A549 (cell line): ENCODE measurements at regions not wholly inside any gene's neighbourhood (a gene's known extent, or its start where the extent isn't known, plus 50 kb on each side); places are given as distances from the start of the nearest gene placed in this dataset.

Experiments
- ATAC-seq, 2 experiments: fragments of 200-7000 bp in 1 of 2; fragments of >200 bp in 1 of 2; cut with Nextera tagmentation in 1 of 2; cut with Tn5 transposase in 1 of 2; 3 replicates each; pipeline versions ENCODE4 v1.8.0 to v1.9.1; 2018 to 2020; ENCODE audit warnings: mild to moderate bottlenecking in 1 of 2, moderate library complexity in 1 of 2
- CTCF ChIA-PET: fragments of 300-600 bp; sonication (Branson Sonifier 250); formaldehyde crosslinking; extraction: SDS; loops from one replicate; lab custom pipeline; 2021; ENCODE audit warnings: antibody characterized with exemption, inconsistent platforms; lab: Yijun Ruan, JAX
- POLR2A ChIA-PET: fragments of 350-600 bp; formaldehyde crosslinking; extraction: SDS; loops from one replicate; lab custom pipeline; 2021; ENCODE audit warnings: antibody characterized with exemption, inconsistent platforms; lab: Yijun Ruan, JAX
- DNase-seq, 2 experiments: peaks; one replicate each; pipeline versions ENCODE4 v3.0.0 to v3.0.0-alpha.2; 2011 to 2016; ENCODE audit warnings: low read depth in 1 of 2, low spot score in 1 of 2
- FAIRE-seq: peaks from 2 replicates; lab custom pipeline; 2011; peaks lifted over from hg19 to GRCh38; lab: Jason Lieb, UNC
- H3K27ac ChIP-seq, 2 experiments: fragments of >200 bp; sonication (Bioruptor Twin); formaldehyde crosslinking; 3 replicates each; pipeline ENCODE4 v1.5.1; 2016 to 2017
- H3K4me1 ChIP-seq: fragments of >200 bp; sonication (Bioruptor Twin); formaldehyde crosslinking; 3 replicates; pipeline ENCODE4 v1.6.1; 2016
- H3K4me2 ChIP-seq: fragments of >200 bp; sonication (Bioruptor Twin); formaldehyde crosslinking; 3 replicates; pipeline ENCODE4 v1.6.1; 2016
- H3K4me3 ChIP-seq: fragments of >200 bp; sonication (Bioruptor Twin); formaldehyde crosslinking; 3 replicates; pipeline ENCODE4 v1.5.1; 2016
- H3K9me3 ChIP-seq: fragments of >200 bp; sonication (Bioruptor Twin); formaldehyde crosslinking; 3 replicates; pipeline ENCODE4 v1.6.1; 2016
- BCL3 ChIP-seq: fragments of >200 bp; sonication (Bioruptor Twin); formaldehyde crosslinking; IDR thresholded peaks from 3 replicates; pipeline ENCODE4 v1.6.1; 2016
- BHLHE40 ChIP-seq: IDR thresholded peaks from 2 replicates; pipeline ENCODE4 v1.6.1; 2012; ENCODE audit warnings: low read depth, low read length, inconsistent platforms
- CEBPB ChIP-seq, 2 experiments: fragments of >200 bp in 1 of 2; sonication (Bioruptor Twin) in 1 of 2; formaldehyde crosslinking in 1 of 2; IDR thresholded peaks; 2 replicates each; pipeline ENCODE4 v1.6.1; 2012 to 2016
- CHD2 ChIP-seq: fragments of 150-350 bp; IDR thresholded peaks from 2 replicates; pipeline ENCODE4 v1.6.1; 2014; ENCODE audit warnings: low read length; ENCODE audit not compliant: partially characterized antibody
- CTCF ChIP-seq: fragments of >200 bp; sonication (Bioruptor Twin); formaldehyde crosslinking; IDR thresholded peaks from 3 replicates; pipeline ENCODE4 v1.5.1; 2016
- ELK1 ChIP-seq: fragments of 150-350 bp; IDR thresholded peaks from 2 replicates; pipeline ENCODE4 v1.6.1; 2014; ENCODE audit warnings: low read depth, mild to moderate bottlenecking, low read length
- GATA3 ChIP-seq: IDR thresholded peaks from 2 replicates; pipeline ENCODE4 v1.6.1; 2012; ENCODE audit warnings: borderline replicate concordance
- JUN ChIP-seq, 2 experiments: fragments of >200 bp; sonication (Bioruptor Twin); formaldehyde crosslinking; IDR thresholded peaks; 2 replicates in 1 of 2; 3 replicates in 1 of 2; pipeline ENCODE4 v1.6.1; 2016 to 2017
- KDM5A ChIP-seq: fragments of 200-600 bp; sonication (generic); IDR thresholded peaks from 2 replicates; pipeline ENCODE4 v1.6.1; 2016; ENCODE audit warnings: antibody characterized with exemption, mild to moderate bottlenecking
- MAX ChIP-seq: IDR thresholded peaks from 2 replicates; pipeline ENCODE4 v1.6.1; 2012
- MAZ ChIP-seq: fragments of 150-350 bp; IDR thresholded peaks from 2 replicates; pipeline ENCODE4 v1.6.1; 2014; ENCODE audit warnings: antibody characterized with exemption, low read depth, low read length, borderline replicate concordance
- MYC ChIP-seq: IDR thresholded peaks from 2 replicates; pipeline ENCODE4 v1.6.1; 2012; ENCODE audit warnings: mild to moderate bottlenecking, inconsistent platforms, low read length, improper control_type of control experiment, borderline replicate concordance
- NR3C1 ChIP-seq: fragments of >200 bp; sonication (Bioruptor Twin); formaldehyde crosslinking; IDR thresholded peaks from 3 replicates; pipeline ENCODE4 v1.6.1; 2017
- PBX3 ChIP-seq: IDR thresholded peaks from 2 replicates; pipeline ENCODE4 v1.6.1; 2012
- RAD21 ChIP-seq, 2 experiments: fragments of >200 bp in 1 of 2; sonication (Bioruptor Twin) in 1 of 2; formaldehyde crosslinking in 1 of 2; IDR thresholded peaks in 1 of 2; conservative IDR thresholded peaks in 1 of 2; 2 replicates in 1 of 2; 3 replicates in 1 of 2; pipeline ENCODE4 v1.6.1; 2012 to 2018; ENCODE audit warnings: inconsistent platforms in 1 of 2
- REST ChIP-seq: fragments of 200-600 bp; sonication (generic); IDR thresholded peaks from 2 replicates; pipeline ENCODE4 v1.6.1; 2016; ENCODE audit warnings: antibody characterized with exemption, mild to moderate bottlenecking, moderate library complexity
- RNF2 ChIP-seq: fragments of 200-600 bp; sonication (generic); IDR thresholded peaks from 2 replicates; pipeline ENCODE4 v1.6.1; 2016; ENCODE audit warnings: low read depth, mild to moderate bottlenecking, antibody characterized with exemption, moderate library complexity, borderline replicate concordance
- SMC3 ChIP-seq: fragments of >200 bp; sonication (Bioruptor Twin); formaldehyde crosslinking; IDR thresholded peaks from 3 replicates; pipeline ENCODE4 v1.6.1; 2018; ENCODE audit warnings: inconsistent platforms
- SREBF2 ChIP-seq: fragments of 450-650 bp; IDR thresholded peaks from 2 replicates; pipeline ENCODE4 v1.6.1; 2014; ENCODE audit warnings: mild to moderate bottlenecking, moderate library complexity
- TFCP2L1 ChIP-seq: fragments of 250-450 bp; sonication (Bioruptor Pico); IDR thresholded peaks from 2 replicates; pipeline ENCODE4 v1.5.0; 2021; ENCODE audit warnings: mild to moderate bottlenecking
- TP53 ChIP-seq: fragments of 250-450 bp; sonication (Bioruptor Pico); IDR thresholded peaks from 2 replicates; pipeline ENCODE4 v1.5.0; 2021; ENCODE audit warnings: mild to moderate bottlenecking, moderate library complexity
- ZNF302 ChIP-seq: fragments of 250-450 bp; sonication (Bioruptor Pico); IDR thresholded peaks from 2 replicates; pipeline ENCODE4 v1.9.0; 2021; ENCODE audit warnings: inconsistent platforms, mild to moderate bottlenecking, moderate library complexity
- WGBS: methylation state at CpG from one replicate; pipeline ENCODE4 v1.1.6; 2017; ENCODE audit errors: missing lambda C conversion rate; 5-methylcytosine and 5-hydroxymethylcytosine counted together

- ChIA-PET POLR2A (no interaction called here), CTCF (no interaction called here)
- Histone ChIP-seq H3K4me2 (no peak overlapping the region), H3K9me3 (no peaks in the 10 kb centered on the region), H3K4me3 (no peak overlapping the region), H3K27ac (no peak overlapping the region), H3K4me1 (peaks cover 19% of the 10 kb centered on the region)
- ATAC-seq (no peak), DNase-seq (no peak), FAIRE-seq (no peak)
- no peak for TF ChIP-seq KDM5A
- no peak for TF ChIP-seq TP53 (CRISPR knock-in tag)
- TF ChIP-seq ZNF302, result no peak
- TF ChIP-seq MYC, result no peak
- no peak for TF ChIP-seq SMC3
- TF ChIP-seq CEBPB (IDR thresholded peaks at IDR 0.05), result no peak
- TF ChIP-seq MAZ, result no peak
- no peak for TF ChIP-seq NR3C1
- no peak for TF ChIP-seq PBX3
- no peak for TF ChIP-seq MAX
- TF ChIP-seq JUN (IDR thresholded peaks at IDR 0.05), result no peak
- no peak for TF ChIP-seq GATA3
- TF ChIP-seq REST, result no peak
Observed at GRCh38 chr3:151541178-151541577, 80.3 kb upstream of the IGSF10 start.

- no peak overlapping the region for H3K27ac ChIP-seq
- H3K9me3 ChIP-seq, result no peaks in the 10 kb centered on the region
- WGBS, result 77% methylated on average over 3 of the region's 3 CpGs
Observed at GRCh38 chr3:151539599-151539998, 78.7 kb upstream of the IGSF10 start.

More at GRCh38 chr3:151539599-151539998, 78.7 kb upstream of the IGSF10 start:
- CTCF ChIA-PET, result no interaction called here
- no peak for ATAC-seq
- DNase-seq, result no peak
- H3K4me1 ChIP-seq, result peaks cover 19% of the 10 kb centered on the region
- H3K4me2 ChIP-seq, result no peak overlapping the region
- no peak for TF ChIP-seq RNF2
- TF ChIP-seq ZNF302, result no peak
- TF ChIP-seq BHLHE40, result no peak
- no peak for TF ChIP-seq CHD2
- TF ChIP-seq ELK1, result no peak
- TF ChIP-seq CEBPB (IDR thresholded peaks at IDR 0.05), result no peak
- TF ChIP-seq REST, result no peak
- TF ChIP-seq SREBF2, result no peak
- TF ChIP-seq MYC, result no peak
- TF ChIP-seq BCL3, result no peak
- no peak for TF ChIP-seq RAD21 (conservative IDR thresholded peaks at IDR 0.05 in 1 of 2, IDR thresholded peaks at IDR 0.05 in 1 of 2)
- no peak for TF ChIP-seq KDM5A
- TF ChIP-seq TFCP2L1 (CRISPR knock-in tag), result no peak
- no peak for TF ChIP-seq CTCF
- TF ChIP-seq, all 56 proteins: peak for 0
- POLR2A ChIA-PET, result no interaction called here
- no peak for FAIRE-seq
- H3K4me3 ChIP-seq, result no peak overlapping the region
